IgD-negative memory B cell (primary cell): ENCODE measurements at regions not wholly inside any gene's neighbourhood (a gene's known extent, or its start where the extent isn't known, plus 50 kb on each side); places are given as distances from the start of the nearest gene placed in this dataset.

ENCODE experiments used
- H3K27ac Mint-ChIP-seq, 3 donors: one replicate each; pipeline ENCODE4 v1.8.0; 2020 to 2022; ENCODE audit warnings: mild to moderate bottlenecking in 3 of 3, mixed read lengths in 3 of 3, moderate library complexity in 1 of 3
- H3K27me3 Mint-ChIP-seq: one replicate; pipeline ENCODE4 v1.8.0; 2021; ENCODE audit warnings: mixed read lengths
- H3K36me3 Mint-ChIP-seq: one replicate; pipeline ENCODE4 v1.8.0; 2020; ENCODE audit warnings: mild to moderate bottlenecking, mixed read lengths
- H3K4me1 Mint-ChIP-seq, 3 donors: one replicate each; pipeline ENCODE4 v1.8.0; 2020 to 2022; ENCODE audit warnings: mixed read lengths in 3 of 3, mild to moderate bottlenecking in 1 of 3
- H3K4me3 Mint-ChIP-seq, 4 donors: one replicate each; pipeline ENCODE4 v1.8.0; 2020 to 2022; ENCODE audit warnings: mild to moderate bottlenecking in 4 of 4, mixed read lengths in 4 of 4, moderate library complexity in 3 of 4
- H3K9me3 Mint-ChIP-seq, 3 donors: one replicate each; pipeline ENCODE4 v1.8.0; 2020 to 2021; ENCODE audit warnings: mixed read lengths in 3 of 3, mild to moderate bottlenecking in 1 of 3

DNA sequence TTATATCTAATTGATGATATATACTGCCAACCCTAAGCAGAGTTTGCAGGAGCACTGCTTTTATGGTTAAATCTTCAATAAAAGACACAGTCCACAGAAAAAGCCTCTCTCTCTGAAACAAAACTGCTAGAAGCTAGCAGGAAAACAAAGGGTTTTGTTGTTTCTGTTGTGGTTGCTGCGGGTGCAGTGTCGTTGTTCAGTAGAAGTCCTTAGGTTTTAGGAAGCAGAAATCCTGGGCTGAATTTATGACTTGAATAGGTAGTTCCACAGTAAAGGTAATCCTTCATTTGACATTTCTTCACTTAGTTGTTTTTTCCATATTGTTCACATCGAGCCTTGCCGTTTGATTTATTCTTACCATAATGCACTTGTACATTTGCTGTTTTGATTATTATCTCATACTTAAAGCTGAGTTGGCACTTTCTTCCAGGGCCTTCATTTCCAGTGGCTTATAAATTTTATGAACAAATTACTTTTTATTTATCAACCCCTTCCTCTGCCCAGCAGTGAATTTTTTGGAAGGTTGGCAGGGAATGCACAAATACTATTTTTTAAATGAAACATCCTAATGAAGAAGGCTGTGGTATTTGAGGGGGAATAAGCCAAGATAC is 209.6 kb upstream of the SLC30A5 start:
- Mint-ChIP-seq H3K9me3 (peaks cover 0 to 3% (median 0%) of the 10 kb centered on the region in 3 donors), H3K27ac (no peak overlapping the region), H3K4me3 (no peak overlapping the region), H3K36me3 (no peaks in the 10 kb centered on the region), H3K27me3 (peaks cover 10% of the 10 kb centered on the region), H3K4me1 (peaks cover 0 to 2% (median 2%) of the 10 kb centered on the region in 3 donors)

DNA sequence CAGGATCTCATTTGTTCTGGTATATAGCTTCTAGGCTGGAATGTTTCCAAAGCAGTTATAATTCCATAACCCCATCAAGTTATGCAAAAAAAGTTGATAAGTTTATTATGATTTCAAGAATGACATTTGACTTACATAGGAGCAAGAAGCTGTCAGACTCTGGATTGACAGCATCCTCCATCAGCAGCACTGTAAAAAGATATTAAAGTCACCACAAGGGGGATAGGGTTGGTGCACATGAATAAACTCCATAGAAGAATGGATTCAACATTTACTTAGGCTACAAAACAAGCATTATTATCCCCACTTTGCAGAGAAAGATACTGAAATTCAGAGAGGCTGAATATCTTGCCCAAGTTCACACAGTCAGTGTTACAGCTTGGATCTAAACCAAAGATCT is 208.9 kb upstream of the SLC30A5 start:
- H3K27me3 Mint-ChIP-seq = peaks cover 10% of the 10 kb centered on the region
- H3K27ac Mint-ChIP-seq = no peak overlapping the region
- H3K4me1 Mint-ChIP-seq = peaks cover 0 to 2% (median 2%) of the 10 kb centered on the region in 3 donors
- H3K4me3 Mint-ChIP-seq = no peak overlapping the region
- no peaks in the 10 kb centered on the region for H3K36me3 Mint-ChIP-seq
- H3K9me3 Mint-ChIP-seq = peaks cover 0 to 3% (median 0%) of the 10 kb centered on the region in 3 donors

DNA sequence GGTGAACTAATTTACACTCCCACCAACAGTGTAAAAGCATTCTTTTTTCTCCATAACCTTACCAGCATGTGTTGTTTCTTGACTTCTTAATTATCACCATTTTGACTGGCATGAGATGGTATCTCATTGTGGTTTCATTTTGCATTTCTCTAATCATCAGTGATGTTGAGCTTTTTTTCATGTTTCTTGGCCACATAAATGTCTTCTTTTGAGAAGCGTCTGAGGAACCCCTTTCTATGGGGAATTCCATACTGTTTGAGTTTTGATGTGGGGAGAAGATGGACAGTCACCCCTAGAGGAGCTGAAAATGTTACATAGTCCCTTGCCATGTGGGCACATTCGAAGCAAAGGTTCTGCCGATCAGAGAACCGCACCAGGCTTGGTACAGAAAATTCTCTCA is 207.0 kb upstream of the SLC30A5 start:
- no peak overlapping the region for H3K4me3 Mint-ChIP-seq
- H3K27ac Mint-ChIP-seq = no peak overlapping the region
- H3K36me3 Mint-ChIP-seq = no peaks in the 10 kb centered on the region
- peaks cover 10% of the 10 kb centered on the region for H3K27me3 Mint-ChIP-seq
- peaks cover 0 to 3% (median 0%) of the 10 kb centered on the region in 3 donors for H3K9me3 Mint-ChIP-seq
- peaks cover 0 to 2% (median 2%) of the 10 kb centered on the region in 3 donors for H3K4me1 Mint-ChIP-seq

DNA sequence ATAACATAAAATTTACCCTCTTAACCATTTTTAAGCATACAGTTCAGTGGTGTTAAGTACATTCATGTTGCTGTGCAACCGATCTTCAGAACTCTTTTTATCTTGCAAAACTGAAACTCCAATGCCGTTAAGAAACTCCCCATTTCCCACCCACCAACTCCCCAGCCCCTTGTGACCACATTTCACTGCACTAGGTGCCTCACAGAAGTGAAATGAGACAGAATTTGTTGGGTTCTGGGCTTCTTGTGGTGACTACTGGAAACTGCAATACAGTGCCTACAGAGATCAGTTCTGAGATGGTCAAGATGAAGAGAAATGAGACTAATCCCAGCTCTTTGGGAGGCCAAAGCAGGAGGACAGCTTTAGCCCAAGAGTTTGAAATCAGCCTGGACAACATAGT is 202.1 kb upstream of the SLC30A5 start:
- Mint-ChIP-seq H3K9me3 (no peaks in the 10 kb centered on the region), H3K4me1 (no peaks in the 10 kb centered on the region), H3K27me3 (peaks cover 7% of the 10 kb centered on the region), H3K27ac (no peak overlapping the region), H3K4me3 (no peak overlapping the region), H3K36me3 (no peaks in the 10 kb centered on the region)

DNA sequence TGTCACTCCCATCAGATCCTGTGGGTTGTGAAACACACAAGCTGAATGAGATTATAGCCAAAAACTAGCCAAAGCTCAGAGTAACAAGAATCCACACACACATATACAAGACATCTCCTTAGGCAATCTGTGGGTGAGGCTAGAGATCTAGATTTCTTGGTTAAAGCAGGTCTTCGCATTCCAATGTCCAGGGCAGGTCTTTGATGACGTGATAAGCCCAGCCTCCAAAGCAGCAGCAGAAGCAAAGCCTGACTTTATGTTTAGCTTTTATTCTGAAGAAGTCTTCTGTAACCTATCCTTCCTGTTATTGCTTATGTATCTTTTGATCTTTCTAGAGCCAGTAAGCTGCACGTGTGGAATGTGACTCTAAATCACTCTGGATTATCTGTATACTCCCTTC is 199.1 kb upstream of the SLC30A5 start:
- no peak overlapping the region for H3K4me3 Mint-ChIP-seq

DNA sequence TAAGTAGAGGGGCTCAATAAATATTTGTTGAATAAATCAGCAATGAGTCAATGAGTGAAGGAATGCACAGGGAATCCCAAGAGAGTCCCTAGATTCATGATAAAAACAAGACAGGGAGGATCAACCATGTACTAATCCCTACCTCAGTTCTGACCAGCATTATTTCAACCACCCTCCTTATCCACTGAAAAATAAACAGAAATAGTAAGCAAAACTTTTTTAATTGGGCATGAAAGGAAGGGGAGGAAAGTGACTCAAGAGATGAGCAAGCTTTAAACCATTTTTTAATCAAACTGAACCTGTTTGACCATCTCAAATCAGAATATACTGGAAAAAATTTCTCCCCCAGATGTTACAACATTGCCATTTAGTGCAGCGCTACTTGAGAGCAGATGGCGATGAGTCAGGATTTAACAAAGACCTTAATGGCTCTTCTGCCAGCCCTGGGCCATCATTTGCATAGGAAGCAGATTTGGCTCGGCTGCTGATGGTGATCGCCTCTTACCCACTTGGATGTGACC is 194.8 kb upstream of the SLC30A5 start:
- Mint-ChIP-seq H3K27me3 (peaks cover 4% of the 10 kb centered on the region), H3K4me3 (no peak overlapping the region), H3K9me3 (no peaks in the 10 kb centered on the region), H3K27ac (no peak overlapping the region), H3K36me3 (no peaks in the 10 kb centered on the region), H3K4me1 (no peaks in the 10 kb centered on the region)

More for the DNA sequence above, 199.1 kb upstream of the SLC30A5 start:
- peaks cover 4% of the 10 kb centered on the region for H3K27me3 Mint-ChIP-seq
- H3K36me3 Mint-ChIP-seq = no peaks in the 10 kb centered on the region
- H3K9me3 Mint-ChIP-seq = no peaks in the 10 kb centered on the region
- no peaks in the 10 kb centered on the region for H3K4me1 Mint-ChIP-seq
- H3K27ac Mint-ChIP-seq = no peak overlapping the region

DNA sequence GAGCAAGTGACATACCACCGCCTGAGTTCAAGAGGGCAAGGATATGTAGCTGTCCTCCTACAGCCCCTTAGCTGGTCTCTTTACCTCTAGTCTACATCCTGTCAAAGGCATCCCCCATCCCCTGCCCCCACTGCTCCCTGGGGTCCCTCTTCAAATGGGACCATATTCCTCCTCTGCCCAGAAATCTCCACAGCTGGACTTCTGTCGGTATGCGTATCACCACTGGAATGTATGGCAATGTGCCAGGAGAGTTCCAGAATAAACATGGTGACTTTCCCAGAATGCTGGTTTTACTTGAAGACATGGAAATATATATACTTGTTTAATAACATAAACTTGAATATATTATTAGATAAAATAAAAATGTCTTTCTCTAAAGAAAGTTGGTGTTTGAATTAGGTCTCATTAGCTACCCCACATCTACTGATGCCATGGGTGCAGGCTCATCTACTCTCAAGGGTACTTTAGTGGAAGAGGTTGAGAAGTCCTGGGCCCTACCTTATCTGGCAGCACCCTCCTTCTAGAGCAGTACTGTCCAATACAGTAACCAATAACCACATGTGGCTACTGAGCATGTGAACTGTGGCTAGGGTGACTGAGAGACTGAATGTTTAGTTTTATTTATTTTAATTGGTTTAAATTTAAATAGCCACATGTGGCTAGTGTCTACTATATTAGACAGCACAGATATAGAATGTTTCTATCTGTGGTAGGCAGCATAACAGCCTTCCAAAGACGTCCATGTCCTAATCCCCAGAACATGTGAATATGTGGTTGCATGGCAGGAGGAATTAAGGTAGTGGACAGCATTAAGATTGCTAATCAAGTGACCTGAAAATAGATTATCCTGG is 181.7 kb upstream of the SLC30A5 start:
- H3K36me3 Mint-ChIP-seq = peaks cover 2% of the 10 kb centered on the region
- no peaks in the 10 kb centered on the region for H3K4me1 Mint-ChIP-seq
- peak overlapping the region in 1 of 3 donors; percentile 36 for H3K27ac Mint-ChIP-seq
- H3K9me3 Mint-ChIP-seq = peaks cover 0 to 3% (median 0%) of the 10 kb centered on the region in 3 donors
- H3K27me3 Mint-ChIP-seq = no peaks in the 10 kb centered on the region
- no peak overlapping the region for H3K4me3 Mint-ChIP-seq

DNA sequence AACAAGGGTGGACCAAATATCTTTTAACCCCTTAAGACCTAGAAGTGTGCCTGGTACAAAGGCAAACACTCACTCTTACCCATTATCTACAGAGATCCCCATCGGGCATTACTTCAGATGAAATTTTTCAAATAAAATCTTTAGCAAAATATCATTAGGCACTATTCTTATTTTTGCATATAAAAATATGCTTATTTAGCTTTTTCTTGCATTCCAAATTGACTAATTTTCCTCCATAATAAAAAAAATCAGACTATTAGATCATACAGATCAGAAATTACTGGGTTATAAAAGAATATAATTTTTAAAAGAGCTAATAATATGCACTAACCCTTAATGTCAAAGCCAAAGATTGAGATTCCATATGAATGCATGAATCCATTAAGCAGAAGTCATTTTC is 178.7 kb upstream of the SLC30A5 start:
- Mint-ChIP-seq H3K9me3 (peaks cover 0 to 12% (median 3%) of the 10 kb centered on the region in 3 donors), H3K27me3 (no peaks in the 10 kb centered on the region), H3K27ac (no peak overlapping the region), H3K4me3 (no peak overlapping the region), H3K36me3 (no peaks in the 10 kb centered on the region), H3K4me1 (no peaks in the 10 kb centered on the region)

DNA sequence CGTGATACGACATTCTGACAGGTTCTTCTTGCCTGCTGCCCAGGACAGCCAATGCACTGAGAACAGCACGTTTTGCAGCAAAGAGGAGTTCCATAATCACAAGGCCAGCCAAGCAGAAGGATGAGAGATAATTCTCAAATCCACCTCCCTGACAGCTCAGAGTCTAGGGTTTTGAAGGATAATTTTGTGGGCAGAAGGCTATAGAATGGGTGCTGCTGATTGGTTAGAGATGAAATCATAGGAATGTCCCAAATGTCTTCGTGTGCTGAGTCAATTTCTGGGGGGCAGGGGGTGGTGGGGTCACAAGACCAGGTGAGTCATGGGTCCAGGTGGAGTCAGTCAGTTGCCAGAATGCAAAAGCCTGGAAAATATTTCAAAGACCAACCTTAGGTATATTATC is 175.5 kb upstream of the SLC30A5 start:
- Mint-ChIP-seq H3K27me3 (no peaks in the 10 kb centered on the region), H3K27ac (no peak overlapping the region), H3K4me3 (no peak overlapping the region), H3K9me3 (peaks cover 0 to 12% (median 3%) of the 10 kb centered on the region in 3 donors), H3K4me1 (no peaks in the 10 kb centered on the region), H3K36me3 (no peaks in the 10 kb centered on the region)

DNA sequence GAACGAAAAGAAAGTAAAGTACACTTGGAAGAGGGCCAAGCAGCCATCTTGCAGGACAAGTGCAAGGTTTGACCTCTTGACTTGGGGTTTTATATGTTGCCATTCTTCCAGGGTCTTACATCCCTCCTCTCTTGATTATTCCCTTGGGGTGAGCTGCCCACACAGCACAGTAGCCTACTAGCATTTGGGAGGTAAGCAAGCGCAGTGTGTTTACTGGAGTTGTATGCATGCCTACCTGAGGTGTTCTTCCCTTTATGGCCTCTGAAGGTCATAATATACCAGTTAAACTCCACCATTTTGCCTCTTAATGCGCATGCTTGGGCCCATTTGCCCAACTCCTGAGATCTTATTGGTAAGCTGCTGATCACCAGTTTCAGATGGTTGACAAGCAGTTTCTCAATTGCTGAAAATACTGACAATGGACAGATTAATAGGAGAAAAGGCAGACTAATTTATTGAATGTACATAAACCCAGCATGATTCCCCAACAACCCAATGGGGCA is 173.8 kb upstream of the SLC30A5 start:
- no peak overlapping the region for H3K27ac Mint-ChIP-seq
- H3K36me3 Mint-ChIP-seq = no peaks in the 10 kb centered on the region
- H3K9me3 Mint-ChIP-seq = peaks cover 0 to 12% (median 3%) of the 10 kb centered on the region in 3 donors
- no peaks in the 10 kb centered on the region for H3K4me1 Mint-ChIP-seq
- no peak overlapping the region for H3K4me3 Mint-ChIP-seq
- H3K27me3 Mint-ChIP-seq = peaks cover 2% of the 10 kb centered on the region

DNA sequence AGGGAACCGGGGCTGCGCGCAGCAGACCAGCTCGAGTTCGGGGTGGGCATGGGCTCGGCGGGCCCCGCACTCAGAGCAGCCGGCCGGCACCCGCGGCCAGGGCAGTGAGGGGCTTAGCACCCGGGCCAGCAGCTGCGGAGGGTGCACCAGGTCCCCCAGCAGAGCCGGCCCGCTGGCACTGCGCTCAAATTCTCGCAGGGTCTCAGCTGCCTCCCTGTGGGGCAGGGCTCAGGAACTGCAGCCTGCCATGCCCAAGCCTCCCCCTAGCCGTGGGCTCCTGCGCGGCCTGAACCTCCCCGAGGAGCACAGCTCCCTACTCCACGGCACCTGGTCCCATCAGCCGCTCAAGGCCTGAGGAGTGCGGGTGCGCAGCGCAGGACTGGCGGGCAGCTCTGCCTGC is 172.9 kb upstream of the SLC30A5 start:
- H3K9me3 Mint-ChIP-seq = peaks cover 0 to 12% (median 3%) of the 10 kb centered on the region in 3 donors
- peaks cover 2% of the 10 kb centered on the region for H3K27me3 Mint-ChIP-seq
- no peak overlapping the region for H3K4me3 Mint-ChIP-seq
- no peak overlapping the region for H3K27ac Mint-ChIP-seq
- H3K4me1 Mint-ChIP-seq = no peaks in the 10 kb centered on the region
- no peaks in the 10 kb centered on the region for H3K36me3 Mint-ChIP-seq

DNA sequence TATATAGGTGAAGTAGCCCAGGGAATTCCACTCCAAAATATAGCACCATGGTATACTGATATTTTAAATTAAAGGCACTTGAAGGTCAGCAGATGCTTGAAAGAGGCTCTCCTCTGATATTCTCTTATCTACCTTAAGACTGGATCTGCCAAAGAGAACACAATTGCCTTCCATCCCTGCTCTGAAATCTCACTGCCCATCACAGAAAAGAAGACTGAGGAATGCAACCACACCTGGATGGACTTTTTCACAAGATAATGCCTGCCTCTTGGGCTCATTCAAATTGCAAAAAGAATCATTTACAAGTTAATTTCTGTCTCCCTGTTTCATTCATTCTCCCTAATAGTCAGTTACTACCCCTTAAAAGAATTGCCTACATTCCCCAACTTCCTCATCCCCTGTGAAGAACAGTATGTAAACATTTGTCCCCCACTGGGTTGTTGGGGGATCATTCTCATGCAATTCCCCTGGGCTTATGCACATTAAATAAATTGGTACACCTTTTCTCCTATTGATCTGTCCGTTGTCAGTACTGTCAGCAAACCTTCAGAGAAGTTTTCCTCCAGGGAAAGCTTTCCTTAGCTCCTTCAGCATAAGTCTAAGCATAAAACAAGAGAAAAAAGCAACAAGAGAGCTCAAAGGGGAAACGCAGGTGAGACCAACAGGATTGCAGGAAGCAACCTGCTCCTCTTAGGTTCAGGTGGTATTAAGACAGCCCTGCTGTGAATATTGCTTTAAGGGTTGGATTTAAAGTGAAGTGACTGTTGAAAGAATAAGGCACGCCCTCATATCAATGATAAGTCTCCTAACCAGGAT is 171.4 kb upstream of the SLC30A5 start:
- Mint-ChIP-seq H3K27ac (no peak overlapping the region), H3K36me3 (no peaks in the 10 kb centered on the region)

DNA sequence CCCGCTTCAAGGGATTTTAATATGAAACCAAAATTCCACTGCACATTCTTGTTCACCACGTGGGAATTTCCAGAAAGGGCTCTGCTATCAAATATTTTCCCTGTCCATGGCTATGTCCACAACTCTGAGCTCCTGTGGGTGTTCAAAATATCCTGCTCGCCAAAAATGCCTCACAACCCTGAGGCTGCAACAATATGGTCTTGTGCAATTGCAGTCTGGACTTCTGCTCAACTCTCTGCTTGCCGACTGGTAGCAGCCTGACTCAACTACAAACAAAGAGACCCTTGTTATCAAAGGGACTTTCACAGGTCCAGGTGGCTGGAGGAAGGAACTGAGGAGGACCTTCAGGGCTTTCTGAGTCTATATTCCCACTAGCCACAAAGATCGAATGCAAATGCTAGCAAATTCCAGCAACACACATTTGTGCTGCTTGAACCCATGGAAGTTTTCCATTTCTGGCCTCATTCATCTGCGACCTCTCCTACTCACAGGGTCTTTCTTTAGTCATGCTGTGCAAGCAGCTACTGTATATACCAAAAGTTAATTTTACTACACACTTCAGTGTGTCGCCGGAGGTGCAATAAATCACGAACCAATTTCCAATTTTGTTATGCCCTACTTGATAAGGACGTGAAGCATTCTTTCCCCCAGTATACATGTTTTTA is 169.2 kb upstream of the SLC30A5 start:
- no peaks in the 10 kb centered on the region for H3K4me1 Mint-ChIP-seq
- no peak overlapping the region for H3K27ac Mint-ChIP-seq
- peaks cover 6% of the 10 kb centered on the region for H3K27me3 Mint-ChIP-seq
- no peak overlapping the region for H3K4me3 Mint-ChIP-seq
- no peaks in the 10 kb centered on the region for H3K9me3 Mint-ChIP-seq
- no peaks in the 10 kb centered on the region for H3K36me3 Mint-ChIP-seq

More for the DNA sequence above, 171.4 kb upstream of the SLC30A5 start:
- H3K4me3 Mint-ChIP-seq = no peak overlapping the region
- H3K27me3 Mint-ChIP-seq = peaks cover 3% of the 10 kb centered on the region
- peaks cover 0 to 9% (median 3%) of the 10 kb centered on the region in 3 donors for H3K9me3 Mint-ChIP-seq
- no peaks in the 10 kb centered on the region for H3K4me1 Mint-ChIP-seq

DNA sequence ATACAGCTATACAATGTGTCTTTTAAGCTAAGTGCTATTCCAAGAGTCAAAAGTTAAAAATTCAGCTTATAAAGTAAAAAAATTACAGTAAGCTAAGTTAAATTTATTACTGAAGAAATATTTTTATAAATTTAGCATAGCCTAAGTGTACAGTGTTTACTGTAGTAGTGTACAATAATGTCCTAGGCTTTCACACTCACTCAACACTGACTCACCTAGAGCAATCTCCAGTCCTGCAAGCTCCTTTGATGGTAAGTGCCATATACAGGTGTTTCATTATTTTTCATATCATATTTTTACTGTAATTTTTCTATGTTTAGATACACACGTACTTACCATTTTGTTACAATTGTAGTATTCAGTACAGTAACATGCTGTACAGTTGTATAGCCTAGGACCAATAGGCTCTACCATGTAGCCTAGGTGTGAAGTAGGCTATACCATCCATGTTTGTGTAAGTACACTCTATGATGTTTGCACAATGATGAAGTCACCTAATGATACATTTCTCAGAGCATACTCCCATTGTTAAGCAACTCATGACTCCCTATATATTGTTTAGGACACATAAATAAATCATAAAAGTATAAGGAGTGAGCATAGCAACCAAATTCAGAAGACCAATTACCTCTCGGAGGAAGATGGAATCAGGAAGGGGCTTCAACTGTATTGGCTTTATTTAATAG is 165.1 kb upstream of the SLC30A5 start:
- Mint-ChIP-seq H3K4me3 (no peak overlapping the region), H3K27ac (no peak overlapping the region), H3K36me3 (no peaks in the 10 kb centered on the region), H3K4me1 (no peaks in the 10 kb centered on the region), H3K27me3 (peaks cover 5% of the 10 kb centered on the region), H3K9me3 (peaks cover 3 to 18% (median 12%) of the 10 kb centered on the region in 3 donors)
